CD14-positive monocyte (primary cell): ENCODE measurements at regions not wholly inside any gene's neighbourhood (a gene's known extent, or its start where the extent isn't known, plus 50 kb on each side); places are given as distances from the start of the nearest gene placed in this dataset.

Source experiments
- DNase-seq, 3 donors: peaks; one replicate each; pipeline ENCODE4 v3.0.0-alpha.2; 2011 to 2022
- H2AFZ ChIP-seq: 2 replicates; pipeline ENCODE4 v1.6.0; 2012; ENCODE audit warnings: mild to moderate bottlenecking, low read depth, low read length, inconsistent platforms; ENCODE audit not compliant: insufficient read depth, poor library complexity, severe bottlenecking
- H3K27ac ChIP-seq, 2 donors: 1 replicate in 1 of 2; 2 replicates in 1 of 2; pipeline ENCODE4 v1.5.1; 2012 to 2013; ENCODE audit warnings: low read length in 2 of 2, control low read depth in 1 of 2, inconsistent platforms in 1 of 2, low read depth in 1 of 2, mild to moderate bottlenecking in 1 of 2
- H3K27me3 ChIP-seq, 2 donors: one replicate each; pipeline versions ENCODE4 v1.6.0 to v1.6.1; 2011 to 2013; ENCODE audit warnings: low read length in 2 of 2; ENCODE audit not compliant: control insufficient read depth in 2 of 2, insufficient read depth in 2 of 2
- H3K36me3 ChIP-seq, 2 donors: replicated peaks in 1 of 2; 1 replicate in 1 of 2; 2 replicates in 1 of 2; pipeline versions ENCODE4 v1.5.1 to v1.6.1; 2012 to 2013; ENCODE audit warnings: low read length in 2 of 2, control low read depth in 1 of 2, inconsistent platforms in 1 of 2, mild to moderate bottlenecking in 1 of 2; ENCODE audit not compliant: insufficient read depth in 2 of 2, control insufficient read depth in 1 of 2
- H3K4me1 ChIP-seq, 2 donors: 1 replicate in 1 of 2; 2 replicates in 1 of 2; pipeline versions ENCODE4 v1.5.1 to v1.6.1; 2012 to 2013; ENCODE audit warnings: low read length in 2 of 2, control low read depth in 1 of 2, inconsistent platforms in 1 of 2, mild to moderate bottlenecking in 1 of 2, moderate library complexity in 1 of 2; ENCODE audit not compliant: insufficient read depth in 2 of 2, control insufficient read depth in 1 of 2
- H3K4me2 ChIP-seq: replicated peaks from 2 replicates; pipeline ENCODE3; 2012; ENCODE audit warnings: low read length, moderate library complexity, mild to moderate bottlenecking; ENCODE audit not compliant: poor library complexity, severe bottlenecking; ENCODE audit errors: extremely low read depth
- H3K4me3 ChIP-seq, 3 experiments: fragments of 200-600 bp in 1 of 3; sonication (generic) in 1 of 3; replicated peaks in 1 of 3; 1 replicate in 2 of 3; 2 replicates in 1 of 3; pipeline ENCODE4 v1.5.1; 2011 to 2013; ENCODE audit warnings: low read length in 3 of 3, mild to moderate bottlenecking in 3 of 3, control low read depth in 2 of 3, low read depth in 2 of 3, inconsistent platforms in 1 of 3, moderate library complexity in 1 of 3
- H3K79me2 ChIP-seq: 2 replicates; pipeline ENCODE4 v1.6.0; 2012; ENCODE audit warnings: mild to moderate bottlenecking, control low read depth, inconsistent platforms, low read length, moderate library complexity; ENCODE audit not compliant: insufficient read depth
- H3K9ac ChIP-seq: 2 replicates; pipeline ENCODE4 v1.6.0; 2017; ENCODE audit warnings: low read length, mild to moderate bottlenecking; ENCODE audit not compliant: insufficient read depth, poor library complexity, severe bottlenecking
- H3K9me3 ChIP-seq, 2 donors: replicated peaks in 1 of 2; 1 replicate in 1 of 2; 2 replicates in 1 of 2; pipeline versions ENCODE4 v1.5.1 to v1.6.1; 2012 to 2013; ENCODE audit warnings: low read length in 2 of 2, control low read depth in 1 of 2; ENCODE audit not compliant: control insufficient read depth in 1 of 2, insufficient read depth in 1 of 2
- H4K20me1 ChIP-seq: 2 replicates; pipeline ENCODE4 v1.6.0; 2012; ENCODE audit warnings: mild to moderate bottlenecking, low read length, control low read depth, moderate library complexity; ENCODE audit not compliant: insufficient read depth
- H3K27ac Mint-ChIP-seq, 7 donors: one replicate each; pipeline ENCODE4 v1.8.0; 2020; ENCODE audit warnings: mild to moderate bottlenecking in 7 of 7, mixed read lengths in 7 of 7, moderate library complexity in 6 of 7, inconsistent platforms in 2 of 7
- H3K27me3 Mint-ChIP-seq, 3 donors: one replicate each; pipeline ENCODE4 v1.8.0; 2021 to 2022; ENCODE audit warnings: low read depth in 3 of 3, mild to moderate bottlenecking in 3 of 3, mixed read lengths in 3 of 3, moderate library complexity in 3 of 3, inconsistent platforms in 1 of 3
- H3K36me3 Mint-ChIP-seq, 2 donors: one replicate each; pipeline ENCODE4 v1.8.0; 2020; ENCODE audit warnings: mixed read lengths in 2 of 2, inconsistent platforms in 1 of 2, mild to moderate bottlenecking in 1 of 2
- H3K4me1 Mint-ChIP-seq: one replicate; pipeline ENCODE4 v1.8.0; 2020; ENCODE audit warnings: mild to moderate bottlenecking, mixed read lengths
- H3K4me3 Mint-ChIP-seq, 2 donors: one replicate each; pipeline ENCODE4 v1.8.0; 2020; ENCODE audit warnings: mild to moderate bottlenecking in 2 of 2, mixed read lengths in 2 of 2, moderate library complexity in 1 of 2
- H3K9me3 Mint-ChIP-seq, 7 donors: one replicate each; pipeline ENCODE4 v1.8.0; 2020 to 2022; ENCODE audit warnings: mixed read lengths in 7 of 7, mild to moderate bottlenecking in 6 of 7, moderate library complexity in 6 of 7, inconsistent platforms in 2 of 7
- WGBS: methylation state at CpG from one replicate; pipeline ENCODE4 v1.1.5; 2013; ENCODE audit warnings: missing lambda C conversion rate; ENCODE audit not compliant: insufficient coverage; 5-methylcytosine and 5-hydroxymethylcytosine counted together
- intact Hi-C, 2 donors: fragments of 100-400 bp; cut with micrococcal nuclease; formaldehyde crosslinking; loops; one replicate each; pipeline versions ENCODE4 v1.15.0 to v1.15.1; 2023
- TF ChIP-seq, protein P1 (sequence below): fragments of 200-600 bp; IDR thresholded peaks from one replicate; pipeline ENCODE4 v1.8.0; 2022; ENCODE audit warnings: antibody characterized with exemption, mild to moderate bottlenecking

DNA sequence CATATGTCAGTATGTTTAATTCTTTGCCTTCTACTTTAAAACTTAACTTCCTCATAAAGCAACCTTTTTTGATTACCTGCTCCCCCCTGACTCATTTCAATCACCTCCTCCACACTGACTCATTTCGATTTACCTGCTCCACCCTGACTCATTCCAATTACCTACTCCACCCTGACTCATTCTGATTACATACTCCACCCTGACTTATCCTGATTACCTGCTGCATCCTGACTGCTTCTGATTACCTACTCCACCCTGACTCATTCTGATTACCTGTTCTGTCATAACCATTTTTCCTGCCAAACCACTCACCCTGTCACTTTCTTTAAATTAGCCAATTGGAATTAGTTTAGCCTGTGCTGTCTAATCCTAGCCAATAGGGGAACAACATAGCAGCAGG is 263.6 kb downstream of the DDX3Y start:
- intact Hi-C loops, result no loop called here
- H3K4me2 ChIP-seq, result no peak overlapping the region
- H3K4me3 Mint-ChIP-seq, result no peak overlapping the region

More for the DNA sequence above, 263.6 kb downstream of the DDX3Y start:
- no peaks in the 10 kb centered on the region for H3K27me3 ChIP-seq
- no peaks in the 10 kb centered on the region for H4K20me1 ChIP-seq
- H2AFZ ChIP-seq, result no peak overlapping the region
- no peak overlapping the region for H3K4me3 ChIP-seq
- H3K9ac ChIP-seq, result no peak overlapping the region
- Mint-ChIP-seq H3K9me3 (peaks cover 0 to 16% (median 0%) of the 10 kb centered on the region in 7 donors), H3K36me3 (no peaks in the 10 kb centered on the region), H3K27ac (no peak overlapping the region), H3K27me3 (peaks cover 0 to 2% (median 2%) of the 10 kb centered on the region in 3 donors), H3K4me1 (no peaks in the 10 kb centered on the region)
- no peaks in the 10 kb centered on the region for H3K9me3 ChIP-seq
- 90% methylated on average over 1 of the region's 1 CpG for WGBS
- DNase-seq, result no peak
- H3K27ac ChIP-seq, result no peak overlapping the region
- TF ChIP-seq, protein P1, sequence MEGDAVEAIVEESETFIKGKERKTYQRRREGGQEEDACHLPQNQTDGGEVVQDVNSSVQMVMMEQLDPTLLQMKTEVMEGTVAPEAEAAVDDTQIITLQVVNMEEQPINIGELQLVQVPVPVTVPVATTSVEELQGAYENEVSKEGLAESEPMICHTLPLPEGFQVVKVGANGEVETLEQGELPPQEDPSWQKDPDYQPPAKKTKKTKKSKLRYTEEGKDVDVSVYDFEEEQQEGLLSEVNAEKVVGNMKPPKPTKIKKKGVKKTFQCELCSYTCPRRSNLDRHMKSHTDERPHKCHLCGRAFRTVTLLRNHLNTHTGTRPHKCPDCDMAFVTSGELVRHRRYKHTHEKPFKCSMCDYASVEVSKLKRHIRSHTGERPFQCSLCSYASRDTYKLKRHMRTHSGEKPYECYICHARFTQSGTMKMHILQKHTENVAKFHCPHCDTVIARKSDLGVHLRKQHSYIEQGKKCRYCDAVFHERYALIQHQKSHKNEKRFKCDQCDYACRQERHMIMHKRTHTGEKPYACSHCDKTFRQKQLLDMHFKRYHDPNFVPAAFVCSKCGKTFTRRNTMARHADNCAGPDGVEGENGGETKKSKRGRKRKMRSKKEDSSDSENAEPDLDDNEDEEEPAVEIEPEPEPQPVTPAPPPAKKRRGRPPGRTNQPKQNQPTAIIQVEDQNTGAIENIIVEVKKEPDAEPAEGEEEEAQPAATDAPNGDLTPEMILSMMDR, result no peak
- H3K79me2 ChIP-seq, result no peaks in the 10 kb centered on the region
- H3K4me1 ChIP-seq, result no peaks in the 10 kb centered on the region
- H3K36me3 ChIP-seq, result no peaks in the 10 kb centered on the region
